ENCODE measurements at regions not wholly inside any gene's neighbourhood (a gene's known extent, or its start where the extent isn't known, plus 50 kb on each side); places are given as distances from the start of the nearest gene placed in this dataset.

GRCh38 chr4:53645108-53645507, 53.8 kb upstream of the LNX1 start:
- TF ChIP-seq CTCF (IDR thresholded peaks at IDR 0.05; ENCODE audit: insufficient read depth, low read depth, low read length) (no peak), EZH2 (IDR thresholded peaks at IDR 0.05; ENCODE audit: insufficient read depth, low read length) (no peak)
